H9 (cell line): ENCODE measurements at regions not wholly inside any gene's neighbourhood (a gene's known extent, or its start where the extent isn't known, plus 50 kb on each side); places are given as distances from the start of the nearest gene placed in this dataset.

ENCODE experiments used
- DNase-seq: peaks from one replicate; pipeline ENCODE4 v3.0.0-alpha.2; 2017
- H2AFZ ChIP-seq: one replicate; pipeline ENCODE4 v1.6.1; 2013; ENCODE audit warnings: mild to moderate bottlenecking, low read length, control low read depth, moderate library complexity
- H2AK5ac ChIP-seq: 2 replicates; pipeline ENCODE4 v1.6.1; 2013; ENCODE audit warnings: low read length, control low read depth, mixed read lengths; ENCODE audit not compliant: insufficient read length
- H2BK120ac ChIP-seq: one replicate; pipeline ENCODE4 v1.6.1; 2013; ENCODE audit warnings: low read depth, mild to moderate bottlenecking, low read length, control low read depth, inconsistent platforms; ENCODE audit not compliant: poor library complexity, severe bottlenecking
- H2BK12ac ChIP-seq: 2 replicates; pipeline ENCODE4 v1.6.1; 2013; ENCODE audit warnings: low read length, control low read depth, mixed read lengths, low read depth; ENCODE audit not compliant: insufficient read length
- H2BK15ac ChIP-seq: 2 replicates; pipeline ENCODE4 v1.6.1; 2013; ENCODE audit warnings: low read depth, low read length, control low read depth
- H2BK20ac ChIP-seq: one replicate; pipeline ENCODE4 v1.6.1; 2013; ENCODE audit warnings: low read depth, mild to moderate bottlenecking, low read length, control low read depth, inconsistent platforms; ENCODE audit not compliant: poor library complexity, severe bottlenecking
- H2BK5ac ChIP-seq: 2 replicates; pipeline ENCODE4 v1.6.1; 2013; ENCODE audit warnings: low read length, control low read depth, mixed read lengths; ENCODE audit not compliant: insufficient read length
- H3K14ac ChIP-seq: 2 replicates; pipeline ENCODE4 v1.6.1; 2013; ENCODE audit warnings: low read length, control low read depth; ENCODE audit not compliant: insufficient read depth
- H3K18ac ChIP-seq: 2 replicates; pipeline ENCODE4 v1.6.1; 2013; ENCODE audit warnings: low read depth, mild to moderate bottlenecking, mixed read lengths, low read length, control low read depth; ENCODE audit not compliant: insufficient read length
- H3K23ac ChIP-seq: 2 replicates; pipeline ENCODE4 v1.6.1; 2013; ENCODE audit warnings: low read length, control low read depth, mixed read lengths, low read depth; ENCODE audit not compliant: insufficient read length
- H3K23me2 ChIP-seq: 2 replicates; pipeline ENCODE4 v1.6.1; 2013; ENCODE audit warnings: low read depth, mild to moderate bottlenecking, mixed read lengths, low read length, control low read depth; ENCODE audit not compliant: insufficient read length, poor library complexity, severe bottlenecking
- H3K27ac ChIP-seq: 2 replicates; pipeline ENCODE4 v1.5.1; 2013; ENCODE audit warnings: low read length, control low read depth, mixed read lengths, low read depth; ENCODE audit not compliant: insufficient read length
- H3K27me3 ChIP-seq: 2 replicates; pipeline ENCODE4 v1.6.1; 2013; ENCODE audit warnings: low read length, control low read depth, inconsistent platforms; ENCODE audit not compliant: insufficient read depth
- H3K4ac ChIP-seq: 2 replicates; pipeline ENCODE4 v1.6.1; 2013; ENCODE audit warnings: low read depth, mild to moderate bottlenecking, control low read depth, inconsistent platforms, low read length, moderate library complexity
- H3K4me1 ChIP-seq: 2 replicates; pipeline ENCODE4 v1.6.1; 2013; ENCODE audit warnings: low read length, control low read depth, inconsistent platforms; ENCODE audit not compliant: insufficient read depth
- H3K4me2 ChIP-seq: 2 replicates; pipeline ENCODE4 v1.6.1; 2013; ENCODE audit warnings: low read length, control low read depth, mixed read lengths; ENCODE audit not compliant: insufficient read length, insufficient read depth
- H3K56ac ChIP-seq: 2 replicates; pipeline ENCODE4 v1.6.1; 2013; ENCODE audit warnings: low read depth, mild to moderate bottlenecking, mixed read lengths, low read length, control low read depth; ENCODE audit not compliant: insufficient read length
- H3K79me1 ChIP-seq: 2 replicates; pipeline ENCODE4 v1.6.1; 2013; ENCODE audit warnings: low read depth, mild to moderate bottlenecking, moderate library complexity, low read length, control low read depth, inconsistent platforms; ENCODE audit not compliant: insufficient read depth, poor library complexity, severe bottlenecking
- H3K79me2 ChIP-seq: 2 replicates; pipeline ENCODE4 v1.6.1; 2013; ENCODE audit warnings: low read length, control low read depth, inconsistent platforms; ENCODE audit not compliant: insufficient read depth
- H3K9ac ChIP-seq: 2 replicates; pipeline ENCODE4 v1.6.1; 2013; ENCODE audit warnings: low read length, control low read depth, mixed read lengths; ENCODE audit not compliant: insufficient read length; ENCODE audit errors: extremely low read depth
- H3K9me3 ChIP-seq: one replicate; pipeline ENCODE4 v1.6.1; 2013; ENCODE audit warnings: low read depth, low read length, inconsistent platforms; ENCODE audit not compliant: control insufficient read depth
- H3T11ph ChIP-seq: one replicate; pipeline ENCODE4 v1.6.1; 2013; ENCODE audit warnings: mild to moderate bottlenecking, low read length, control low read depth, inconsistent platforms
- H4K20me1 ChIP-seq: one replicate; pipeline ENCODE4 v1.6.1; 2013; ENCODE audit not compliant: control insufficient read depth, insufficient read length, insufficient read depth
- H4K5ac ChIP-seq: 2 replicates; pipeline ENCODE4 v1.6.1; 2013; ENCODE audit warnings: low read depth, mild to moderate bottlenecking, mixed read lengths, low read length, control low read depth; ENCODE audit not compliant: insufficient read length
- H4K8ac ChIP-seq: replicated peaks from 2 replicates; pipeline ENCODE4 v1.6.1; 2013; ENCODE audit warnings: low read length, control low read depth, mixed read lengths, low read depth; ENCODE audit not compliant: insufficient read length
- H4K91ac ChIP-seq: 2 replicates; pipeline ENCODE4 v1.6.1; 2013; ENCODE audit warnings: low read depth, mild to moderate bottlenecking, moderate library complexity, mixed read lengths, low read length, control low read depth; ENCODE audit not compliant: insufficient read length
- H3K27ac Mint-ChIP-seq, 3 experiments: 2 replicates in 2 of 3; 3 replicates in 1 of 3; pipeline ENCODE4 v1.8.0; 2020 to 2021; ENCODE audit warnings: mixed read lengths in 3 of 3, mild to moderate bottlenecking in 1 of 3, moderate library complexity in 1 of 3
- H3K27me3 Mint-ChIP-seq: 2 replicates; pipeline ENCODE4 v1.8.0; 2021; ENCODE audit warnings: low read depth, mild to moderate bottlenecking, moderate library complexity, mixed read lengths
- H3K36me3 Mint-ChIP-seq, 3 experiments: 2 replicates in 2 of 3; 3 replicates in 1 of 3; pipeline ENCODE4 v1.8.0; 2020 to 2021; ENCODE audit warnings: low read depth in 3 of 3, mixed read lengths in 3 of 3; ENCODE audit not compliant: insufficient read depth in 1 of 3
- H3K4me1 Mint-ChIP-seq, 2 experiments: 2 replicates each; pipeline ENCODE4 v1.8.0; 2020; ENCODE audit warnings: mixed read lengths in 2 of 2
- H3K4me3 Mint-ChIP-seq, 2 experiments: 2 replicates in 1 of 2; 3 replicates in 1 of 2; pipeline ENCODE4 v1.8.0; 2020 to 2021; ENCODE audit warnings: mild to moderate bottlenecking in 2 of 2, mixed read lengths in 2 of 2, moderate library complexity in 1 of 2
- H3K9me3 Mint-ChIP-seq, 2 experiments: 2 replicates in 1 of 2; 3 replicates in 1 of 2; pipeline ENCODE4 v1.8.0; 2020; ENCODE audit warnings: mild to moderate bottlenecking in 2 of 2, mixed read lengths in 2 of 2, moderate library complexity in 1 of 2
- CTCF ChIP-seq: fragments of 200-600 bp; sonication (generic); conservative IDR thresholded peaks from 3 replicates; pipeline ENCODE4 v1.8.0; 2021; ENCODE audit warnings: antibody characterized with exemption, mild to moderate bottlenecking

- no peak overlapping the region for H3K4me3 Mint-ChIP-seq
- no peak overlapping the region for H2BK5ac ChIP-seq
Observed at GRCh38 chr14:44339231-44339630, 167.9 kb downstream of the FSCB start.

More at GRCh38 chr14:44339231-44339630, 167.9 kb downstream of the FSCB start:
- no peaks in the 10 kb centered on the region for H3K79me1 ChIP-seq
- Mint-ChIP-seq H3K4me1 (peaks cover 0 to 2% of the 10 kb centered on the region in 2 experiments; a peak in 1 of 4 replicates), H3K27ac (no peak overlapping the region), H3K27me3 (no peaks in the 10 kb centered on the region), H3K9me3 (no peaks in the 10 kb centered on the region), H3K36me3 (no peaks in the 10 kb centered on the region)
- H4K91ac ChIP-seq = no peak overlapping the region
- H3K9ac ChIP-seq = no peak overlapping the region
- H2AFZ ChIP-seq = no peak overlapping the region
- no peak overlapping the region for H3K14ac ChIP-seq
- no peaks in the 10 kb centered on the region for H3K9me3 ChIP-seq
- no peak overlapping the region for H2BK20ac ChIP-seq
- H3K4me1 ChIP-seq = no peaks in the 10 kb centered on the region
- no peak overlapping the region for H3K18ac ChIP-seq
- H3K27ac ChIP-seq = no peak overlapping the region
- no peak overlapping the region for H3K56ac ChIP-seq
- no peak overlapping the region for H2BK12ac ChIP-seq
- no peaks in the 10 kb centered on the region for H4K20me1 ChIP-seq
- H3K23me2 ChIP-seq = no peaks in the 10 kb centered on the region
- no peak overlapping the region for H3K4me2 ChIP-seq
- H3K4ac ChIP-seq = no peak overlapping the region
- no peak overlapping the region for H4K5ac ChIP-seq
- H3K23ac ChIP-seq = no peak overlapping the region
- no peak overlapping the region for H2BK15ac ChIP-seq
- H4K8ac ChIP-seq = no peak overlapping the region
- no peaks in the 10 kb centered on the region for H3K27me3 ChIP-seq
- no peak for TF ChIP-seq CTCF
- H3K79me2 ChIP-seq = no peaks in the 10 kb centered on the region
- DNase-seq = no peak
- H2BK120ac ChIP-seq = no peak overlapping the region
- H3T11ph ChIP-seq = no peak overlapping the region
- H2AK5ac ChIP-seq = no peak overlapping the region
